RKO (cell line): ENCODE measurements at regions not wholly inside any gene's neighbourhood (a gene's known extent, or its start where the extent isn't known, plus 50 kb on each side); places are given as distances from the start of the nearest gene placed in this dataset.

Source experiments
- DNase-seq: peaks from one replicate; pipeline ENCODE4 v3.0.0-alpha.2; 2016; ENCODE audit warnings: low spot score

DNA sequence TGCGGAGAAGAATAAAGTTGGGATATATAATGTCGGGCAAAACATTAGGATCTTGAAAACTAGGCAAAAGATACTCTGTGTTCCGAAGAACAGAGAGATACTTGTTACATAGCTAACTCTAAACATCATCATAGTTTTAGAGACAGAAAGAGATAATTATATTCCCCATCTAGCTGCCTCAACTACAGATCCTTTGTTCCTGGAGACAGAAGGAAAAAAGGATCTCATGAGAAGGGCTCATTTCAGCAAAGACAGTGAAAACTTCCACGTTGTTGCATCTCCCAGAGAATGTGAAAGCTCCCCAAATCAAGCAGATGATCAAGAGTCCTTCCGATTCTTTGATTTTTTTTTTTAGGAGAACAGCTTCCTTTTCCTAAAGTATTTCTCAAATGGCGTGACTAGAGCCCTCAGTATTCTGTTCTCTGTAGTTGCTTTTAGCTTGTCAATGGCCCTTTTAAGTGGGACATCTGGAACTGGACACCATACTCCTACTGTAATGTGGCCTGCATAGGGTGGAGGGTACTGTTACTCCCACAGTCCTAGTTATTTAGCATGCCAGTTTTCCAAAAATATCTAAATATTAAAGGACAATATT, 1048.2 kb downstream of the TTLL7 start:
- DNase-seq: no peak

DNA sequence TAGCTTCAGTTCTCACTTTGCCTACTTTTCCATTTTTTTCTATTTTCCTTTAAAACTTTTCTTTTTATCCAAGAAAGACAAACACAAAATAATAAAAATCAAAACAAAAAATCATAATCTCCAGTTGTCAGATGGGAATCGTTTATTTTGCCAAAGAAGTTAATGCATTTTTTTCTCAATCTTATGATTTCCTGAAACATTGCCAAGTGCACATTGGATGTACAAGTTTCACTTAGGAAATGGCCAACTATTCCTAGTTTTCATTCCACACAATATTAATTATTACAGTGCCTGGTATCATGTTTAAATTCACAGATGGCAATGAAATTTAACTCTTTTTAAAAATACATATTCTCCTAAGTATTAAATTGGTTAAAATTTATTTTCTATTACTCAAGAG, 1050.5 kb downstream of the TTLL7 start:
- no peak for DNase-seq

DNA sequence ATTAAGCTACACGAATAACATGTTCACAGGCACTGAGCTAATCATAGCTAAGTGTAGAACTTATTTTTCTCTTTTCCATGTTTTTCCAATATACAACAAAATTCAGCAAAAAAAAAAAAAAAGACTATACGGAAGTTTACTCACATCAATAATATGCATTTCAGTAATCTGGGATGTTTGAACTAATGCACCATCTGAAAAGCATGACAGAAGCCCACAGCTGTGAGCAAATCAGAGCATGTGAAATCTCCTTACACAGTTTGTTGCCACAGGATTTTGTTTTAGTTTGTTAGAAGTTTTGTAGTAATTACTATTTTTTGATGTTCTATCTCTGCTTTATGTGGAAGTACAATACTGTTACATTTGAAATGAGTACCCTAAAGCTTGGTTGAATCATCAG, 1051.7 kb downstream of the TTLL7 start:
- DNase-seq: no peak

DNA sequence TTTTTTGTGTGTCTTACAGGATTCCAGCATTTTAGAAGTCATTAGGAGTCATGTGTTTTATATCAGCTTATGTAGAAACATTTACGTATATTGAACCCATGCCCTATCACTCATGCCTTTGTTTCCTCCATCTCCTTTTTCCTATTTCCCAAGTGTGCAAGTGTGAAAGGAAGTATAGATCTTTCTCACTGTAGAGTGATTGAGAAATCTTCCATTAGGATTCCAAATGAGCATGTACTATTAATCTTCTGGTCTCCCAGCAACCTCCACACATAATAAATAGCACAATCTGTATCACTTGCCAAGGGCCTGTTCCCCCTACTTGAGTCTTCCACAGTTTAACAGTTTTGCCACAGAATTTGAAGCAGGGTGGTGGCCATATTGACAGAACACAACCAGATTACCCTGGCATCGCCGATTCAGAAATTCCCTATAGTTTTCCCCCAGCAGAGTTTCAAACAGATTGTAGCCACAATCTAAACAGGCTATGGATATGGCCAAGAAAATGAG, 1052.8 kb downstream of the TTLL7 start:
- DNase-seq: no peak

DNA sequence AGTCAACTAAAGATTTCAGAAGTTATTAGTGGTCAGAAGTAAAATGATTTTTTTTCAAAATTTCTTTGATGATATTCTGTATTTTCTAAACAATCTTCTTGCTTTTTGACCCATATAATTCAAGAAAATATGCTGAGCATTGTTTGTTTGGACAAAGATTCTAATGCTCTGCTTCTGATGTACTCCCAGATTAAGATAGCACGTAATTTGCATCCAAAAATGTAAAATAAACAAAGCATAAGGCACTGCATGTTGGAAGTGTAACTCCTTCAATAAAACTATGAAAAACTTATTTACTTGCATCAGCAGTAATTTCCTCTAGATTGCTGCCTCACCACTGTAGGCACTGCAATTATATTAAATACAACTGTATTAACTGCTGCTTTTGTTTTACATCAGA, 1054.1 kb downstream of the TTLL7 start:
- no peak for DNase-seq

DNA sequence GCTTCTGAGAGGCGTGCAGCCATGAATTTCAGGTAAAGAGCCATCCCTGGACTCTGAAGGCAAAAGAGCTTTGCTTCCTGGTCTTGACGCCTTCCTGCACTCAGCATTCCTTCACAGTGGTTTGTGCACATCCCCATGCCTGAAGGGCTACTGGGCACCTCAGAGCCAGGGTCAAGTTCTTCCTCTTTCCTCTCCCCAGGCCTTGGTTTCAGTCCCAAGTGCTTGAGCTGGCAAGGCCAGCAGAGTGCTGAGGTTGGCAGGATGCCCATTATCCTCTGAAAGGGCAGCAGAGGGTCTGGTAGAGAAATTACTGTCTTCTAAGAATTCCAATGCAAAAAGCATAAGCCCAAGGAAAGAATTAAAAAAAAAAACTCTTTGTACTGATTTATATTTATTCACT, 1064.9 kb downstream of the TTLL7 start:
- DNase-seq: no peak

DNA sequence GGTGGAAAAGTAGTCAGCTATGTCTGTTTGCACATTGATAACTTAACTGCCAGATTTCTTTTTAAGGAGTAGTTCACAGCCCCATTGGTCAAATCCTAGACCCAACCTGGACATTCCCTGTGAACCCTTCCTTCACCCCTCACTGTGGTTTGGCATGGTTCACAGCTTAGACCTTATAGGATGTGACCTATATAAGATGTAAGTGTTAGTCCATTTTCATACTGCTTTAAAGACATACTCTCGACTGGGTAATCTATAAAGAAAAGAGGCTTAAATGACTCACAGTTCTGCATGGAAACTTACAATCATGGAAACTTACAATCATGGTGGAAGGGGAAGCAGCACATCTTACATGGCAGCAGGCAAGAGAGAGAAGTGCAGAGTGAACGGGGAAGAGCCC, 1066.2 kb downstream of the TTLL7 start:
- no peak for DNase-seq

DNA sequence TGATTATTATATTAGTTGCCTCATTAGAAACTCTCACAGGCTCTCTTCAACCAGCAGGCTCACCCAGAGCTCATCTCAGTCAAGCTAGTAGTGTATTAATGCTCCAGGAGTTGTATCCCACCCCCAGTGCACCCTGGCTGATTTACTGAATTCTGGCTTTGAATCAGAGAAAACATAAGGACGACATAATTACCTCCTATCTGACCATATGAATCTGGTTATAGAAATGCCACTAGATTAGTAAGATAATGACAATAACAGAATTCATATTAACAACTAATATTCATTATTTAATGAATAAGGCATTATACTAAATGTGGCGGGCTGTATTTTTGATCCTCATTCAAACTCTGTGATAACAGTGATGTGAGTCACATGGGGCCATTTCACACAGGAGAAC, 1066.7 kb downstream of the TTLL7 start:
- no peak for DNase-seq

DNA sequence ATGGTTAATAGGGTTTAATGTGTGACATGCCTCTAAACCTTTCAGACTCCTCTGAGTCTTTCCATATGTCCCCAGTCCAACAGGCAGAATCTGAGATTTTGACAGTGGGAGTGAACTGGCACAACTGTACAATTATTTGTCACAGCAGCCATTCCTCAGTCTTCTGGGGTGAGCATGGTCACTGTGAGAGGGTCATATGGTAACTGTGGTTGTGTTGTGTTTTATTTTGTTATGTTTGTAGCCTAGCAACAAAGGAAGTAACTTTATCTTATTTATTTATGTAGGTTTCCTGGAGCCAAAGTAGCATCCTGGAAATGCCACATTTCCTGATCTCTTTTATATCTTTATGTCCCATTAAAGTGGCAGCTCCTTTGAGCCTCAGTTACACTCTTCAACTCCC, 1067.9 kb downstream of the TTLL7 start:
- DNase-seq: no peak

DNA sequence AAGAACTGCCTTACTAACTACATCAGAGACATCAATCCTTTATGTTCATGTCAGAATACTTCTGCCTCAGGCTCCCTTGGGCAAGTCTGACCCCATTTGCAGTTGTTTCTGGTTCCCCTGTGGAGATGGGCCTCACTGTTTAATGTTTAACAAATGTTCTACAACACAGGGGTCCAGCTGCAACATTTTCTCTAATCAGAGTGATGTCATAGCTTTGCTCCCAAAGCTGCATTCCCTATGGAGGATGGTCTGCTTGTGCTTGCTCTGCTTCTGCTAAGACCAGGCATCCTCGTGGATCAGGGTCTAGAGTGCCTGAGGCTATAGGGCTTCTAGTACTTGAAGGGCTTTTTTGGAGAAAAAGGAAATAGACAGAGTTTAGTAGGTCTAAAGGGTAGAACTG, 1071.2 kb downstream of the TTLL7 start:
- DNase-seq: no peak

DNA sequence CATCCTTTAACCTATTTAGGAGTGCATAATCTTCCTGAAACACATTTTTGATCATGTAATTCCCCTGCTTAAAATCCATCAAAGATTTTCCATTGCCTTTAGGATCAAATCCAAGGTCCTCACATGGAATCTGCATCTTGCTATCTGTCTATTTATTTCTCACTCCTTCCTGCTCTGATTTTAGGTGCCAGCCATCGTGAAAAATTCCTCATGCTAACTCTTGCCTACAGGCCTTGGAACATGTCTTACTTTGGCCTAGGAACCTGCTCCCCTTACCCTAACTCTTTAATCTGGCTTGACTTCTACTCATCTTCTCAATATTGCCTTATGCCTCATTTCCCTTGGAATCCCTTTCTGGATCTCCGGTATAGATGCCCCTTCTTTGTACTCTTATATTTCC, 1074.3 kb downstream of the TTLL7 start:
- DNase-seq: no peak

DNA sequence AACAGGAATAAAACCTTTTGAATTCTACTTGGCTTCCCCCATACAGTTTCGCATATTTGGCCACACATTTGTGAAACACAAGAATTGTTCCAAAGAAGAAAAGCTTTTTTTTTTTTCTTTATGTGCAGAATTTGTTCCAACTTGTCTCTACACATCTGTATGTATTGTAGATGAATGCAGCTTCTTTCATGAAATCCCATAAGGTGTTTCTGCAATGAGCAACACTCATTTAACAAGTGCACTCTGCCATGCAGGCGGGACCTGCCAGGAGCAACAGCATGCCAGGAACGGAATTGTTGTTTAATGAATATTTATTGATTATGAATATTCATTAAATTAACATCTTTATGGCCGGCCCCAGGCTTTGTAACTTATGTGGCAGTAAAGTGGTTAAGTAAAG, 1075.0 kb downstream of the TTLL7 start:
- no peak for DNase-seq

DNA sequence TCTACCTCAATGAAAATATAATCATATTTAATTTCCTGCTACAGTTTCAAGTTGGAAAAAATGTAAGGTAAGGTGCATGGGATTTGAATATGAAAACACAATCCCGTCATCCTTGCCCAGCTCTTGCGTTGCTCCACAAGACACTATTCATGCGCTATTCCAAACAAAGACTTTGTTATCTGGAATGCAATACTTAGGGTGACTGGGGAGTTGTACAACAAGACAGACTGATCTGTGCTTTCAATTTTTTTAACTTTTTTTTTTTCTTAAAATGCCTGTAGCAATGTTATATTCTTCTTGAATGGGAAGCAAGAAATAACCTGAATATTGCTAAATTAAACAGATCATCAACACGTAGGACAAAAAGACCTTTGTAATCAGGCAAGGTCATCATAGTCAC, 1077.2 kb downstream of the TTLL7 start:
- no peak for DNase-seq

DNA sequence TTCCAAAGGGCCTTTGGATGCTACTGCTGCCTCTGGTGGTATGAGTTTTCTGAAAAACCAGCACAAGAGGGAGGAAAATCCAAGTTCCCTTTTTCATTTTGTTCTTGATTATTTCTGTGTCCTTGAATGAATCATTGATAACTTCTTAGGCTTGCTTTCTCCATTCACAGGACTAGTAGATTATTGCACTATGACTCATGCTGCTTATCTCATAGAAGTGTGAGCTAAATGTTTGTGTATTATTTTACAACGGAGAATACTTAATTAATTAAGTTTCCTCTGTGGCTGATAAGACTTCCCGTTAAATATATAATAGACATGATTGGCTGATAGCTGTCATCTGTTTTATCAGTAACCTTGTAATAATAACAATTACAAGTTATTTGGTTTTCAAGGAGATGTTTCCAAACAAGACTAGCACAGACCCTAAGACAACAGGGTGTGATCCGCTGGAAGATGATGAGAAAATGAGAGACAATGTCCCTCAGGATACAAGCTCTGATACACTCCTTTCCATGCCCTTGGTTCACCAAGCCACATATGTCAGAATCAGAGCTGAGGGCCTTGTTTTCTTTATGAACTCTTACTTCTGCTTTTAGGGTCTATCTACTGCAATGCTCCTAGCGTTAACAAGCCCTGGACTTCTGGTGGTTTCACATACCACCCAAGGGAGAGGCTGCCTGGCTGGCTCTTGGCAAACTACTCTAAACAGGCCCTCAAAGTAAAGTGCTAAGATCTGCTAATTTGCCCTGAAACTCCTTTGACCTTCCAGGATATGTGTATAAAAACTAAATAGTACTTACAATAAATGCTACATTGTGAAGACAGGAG, 1078.3 kb downstream of the TTLL7 start:
- DNase-seq: no peak

DNA sequence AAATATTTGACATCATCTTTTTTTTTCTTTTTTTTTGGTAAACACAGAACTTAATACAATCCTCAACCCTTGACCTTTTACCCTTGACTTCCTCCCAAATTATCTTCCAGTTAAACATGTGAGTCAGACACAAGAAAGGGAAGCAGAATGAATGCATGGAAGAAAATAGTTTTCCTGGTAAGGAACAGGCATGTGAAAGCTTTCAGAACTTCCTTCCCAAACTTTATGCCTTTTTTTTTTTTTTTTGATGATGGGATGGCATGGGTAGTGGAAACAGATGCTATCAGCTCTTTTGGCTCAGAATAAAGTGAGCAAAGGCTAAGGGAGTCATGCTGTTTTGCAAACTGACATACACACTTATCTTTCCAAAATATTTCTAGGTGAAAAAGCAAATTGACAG, 1079.1 kb downstream of the TTLL7 start:
- no peak for DNase-seq

DNA sequence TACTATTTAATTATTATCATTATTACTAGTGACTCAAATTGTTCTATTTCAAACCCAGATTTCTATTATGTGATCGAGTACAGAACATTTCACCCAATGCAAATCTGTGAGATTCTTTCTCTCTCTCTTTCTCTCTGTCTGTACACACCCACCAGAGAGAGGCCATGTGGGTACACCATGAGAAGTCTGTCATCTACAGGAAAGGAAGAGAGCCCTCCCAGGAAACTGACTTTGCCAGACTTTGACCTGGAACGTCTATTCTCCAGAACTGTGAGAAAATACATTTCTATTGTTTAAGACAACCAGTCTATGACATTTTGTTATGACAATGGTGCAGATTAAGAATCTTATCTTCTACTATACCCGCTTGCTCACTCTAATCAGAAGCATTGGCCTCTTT, 1091.6 kb downstream of the TTLL7 start:
- DNase-seq: no peak

DNA sequence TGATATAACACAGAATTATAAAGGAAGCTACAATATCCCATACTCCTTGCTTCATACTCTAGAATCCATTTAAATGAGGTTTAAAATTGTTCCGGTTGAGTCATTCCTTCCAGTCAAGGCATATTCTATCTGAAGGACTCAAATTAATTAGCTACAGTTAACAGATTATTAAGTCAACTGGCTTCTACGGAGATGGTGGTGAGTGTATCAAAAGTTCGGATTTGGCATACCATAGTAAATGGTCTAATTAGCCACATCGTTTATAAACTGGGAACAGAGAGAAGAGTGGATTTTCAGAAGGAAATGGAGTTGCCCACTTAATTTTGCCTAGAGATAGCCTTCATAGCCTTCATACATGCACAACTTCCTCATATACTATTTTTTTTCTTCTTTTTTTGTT, 1095.3 kb downstream of the TTLL7 start:
- DNase-seq: no peak

DNA sequence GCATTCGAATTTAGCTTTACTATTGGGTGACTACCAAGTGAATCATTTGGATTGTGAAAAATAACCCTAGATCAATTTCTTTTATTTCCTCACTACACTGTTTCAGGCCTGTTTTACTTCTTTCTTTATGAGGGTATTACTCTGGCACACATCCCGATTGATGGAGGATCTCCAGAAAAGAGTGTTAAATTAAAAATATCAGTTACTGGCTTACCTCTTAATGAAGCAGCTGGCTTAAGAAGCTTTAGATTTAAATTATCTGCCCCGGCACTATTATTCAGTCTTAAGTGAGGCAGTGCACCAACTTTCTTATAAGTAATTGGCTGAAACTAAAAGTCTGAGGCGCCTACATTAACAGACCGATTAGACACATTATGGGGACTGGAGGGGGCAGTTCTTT, 1097.4 kb downstream of the TTLL7 start:
- no peak for DNase-seq

DNA sequence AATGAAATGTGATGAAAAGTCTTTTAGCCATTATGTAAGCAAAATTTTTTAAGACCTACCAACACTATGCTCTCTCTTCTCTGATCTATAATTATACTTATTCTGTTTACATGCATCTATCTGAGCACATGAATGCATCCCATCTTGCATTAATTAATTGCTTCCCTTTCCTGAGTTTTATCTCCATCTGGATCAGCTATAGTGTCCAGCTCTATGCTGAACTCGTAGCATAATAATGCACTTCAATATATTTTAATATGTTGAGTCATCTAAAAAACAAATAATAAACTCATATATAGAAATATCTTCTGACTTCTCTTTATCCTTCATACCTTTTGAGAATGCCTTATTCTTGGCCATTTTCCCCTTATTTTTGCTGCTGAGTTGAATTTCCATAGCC, 1097.8 kb downstream of the TTLL7 start:
- no peak for DNase-seq

DNA sequence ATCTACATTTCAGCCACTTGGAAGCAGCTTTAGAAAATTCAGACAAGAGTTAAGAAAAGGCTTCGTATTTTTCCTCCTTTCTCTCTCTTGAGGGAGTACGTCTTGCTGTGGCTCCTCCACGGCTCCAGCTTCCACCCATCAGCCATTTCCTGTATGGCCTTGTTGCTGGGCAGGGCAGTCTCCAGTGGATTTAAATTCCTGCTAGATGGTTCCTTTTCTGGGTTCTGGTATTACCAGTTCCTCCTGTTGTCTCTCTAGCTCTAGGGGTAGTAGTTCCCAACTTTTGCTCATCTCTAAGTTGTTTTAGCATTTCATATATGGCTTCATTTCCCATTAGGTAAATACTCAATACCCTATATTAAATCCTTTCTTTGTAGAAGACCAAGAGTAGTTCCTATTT, 1098.3 kb downstream of the ADGRL2 start:
- no peak for DNase-seq

DNA sequence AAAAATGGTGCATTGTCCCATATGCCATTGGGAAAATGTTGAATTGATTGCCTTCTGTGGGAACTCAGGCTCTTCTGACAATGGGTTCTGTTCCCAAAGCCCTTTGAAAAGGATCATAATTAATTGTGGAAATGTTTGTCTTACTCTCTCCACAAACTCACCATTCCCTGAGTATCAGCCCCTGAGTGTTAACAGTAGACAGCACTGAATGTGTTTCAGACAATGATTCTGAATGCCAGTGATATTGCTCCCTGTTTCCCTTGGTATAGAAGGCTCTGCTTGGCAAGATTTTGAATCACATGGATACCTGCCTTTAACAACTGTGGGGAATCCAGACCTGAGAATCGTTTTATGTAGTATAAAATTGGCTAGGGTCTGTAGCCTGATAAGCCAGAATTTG, 1096.8 kb downstream of the ADGRL2 start:
- DNase-seq: no peak

DNA sequence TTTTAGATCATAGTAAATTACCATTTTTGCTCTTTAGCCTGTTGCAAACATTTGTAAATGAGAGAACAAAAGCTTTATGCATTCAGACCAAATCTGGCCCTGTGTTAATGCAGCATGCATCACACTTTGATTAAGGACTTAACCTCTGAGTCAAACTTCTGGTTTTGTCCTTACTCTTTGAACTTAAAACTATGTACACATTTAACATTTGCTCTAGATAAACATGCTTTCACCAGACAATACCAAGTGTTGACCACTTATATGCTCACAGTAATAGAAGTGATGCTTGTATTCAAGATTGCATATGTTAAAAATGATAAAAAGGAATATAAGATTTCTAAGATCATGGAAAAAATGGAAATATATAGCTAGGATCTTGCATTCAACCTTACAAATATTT, 1095.3 kb downstream of the ADGRL2 start:
- no peak for DNase-seq

DNA sequence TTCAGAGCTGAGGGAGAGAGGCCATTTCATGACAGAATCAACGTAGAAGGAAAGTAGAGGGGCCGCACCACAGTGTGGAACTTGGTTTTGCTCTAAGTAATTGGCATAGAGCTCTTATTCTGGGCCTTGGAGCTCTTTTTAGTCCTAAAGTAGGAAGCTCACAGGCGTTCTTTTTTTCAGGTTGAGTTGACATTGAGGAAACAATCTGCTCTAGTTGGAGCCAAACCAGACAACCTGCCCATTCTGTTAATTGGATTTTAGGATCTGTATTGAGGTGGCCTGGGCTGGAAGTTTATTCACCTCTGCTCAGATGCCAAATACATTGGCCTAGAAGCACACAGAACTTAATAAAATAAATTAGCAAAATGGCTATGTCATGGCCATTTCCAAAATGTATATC, 1093.9 kb downstream of the ADGRL2 start:
- no peak for DNase-seq
